GM18505 (cell line): ENCODE measurements at regions not wholly inside any gene's neighbourhood (a gene's known extent, or its start where the extent isn't known, plus 50 kb on each side); places are given as distances from the start of the nearest gene placed in this dataset.

ENCODE experiments used
- ATAC-seq: cut with Tn5 transposase; IDR thresholded peaks from one replicate; pipeline ENCODE4 v1.9.1; 2021; ENCODE audit not compliant: unreplicated experiment
- POLR2A ChIP-seq: IDR thresholded peaks from 4 replicates; pipeline ENCODE4 v1.6.1; 2011; ENCODE audit warnings: borderline replicate concordance; ENCODE audit not compliant: insufficient read depth, insufficient read length; ENCODE audit errors: extremely low read depth

DNA sequence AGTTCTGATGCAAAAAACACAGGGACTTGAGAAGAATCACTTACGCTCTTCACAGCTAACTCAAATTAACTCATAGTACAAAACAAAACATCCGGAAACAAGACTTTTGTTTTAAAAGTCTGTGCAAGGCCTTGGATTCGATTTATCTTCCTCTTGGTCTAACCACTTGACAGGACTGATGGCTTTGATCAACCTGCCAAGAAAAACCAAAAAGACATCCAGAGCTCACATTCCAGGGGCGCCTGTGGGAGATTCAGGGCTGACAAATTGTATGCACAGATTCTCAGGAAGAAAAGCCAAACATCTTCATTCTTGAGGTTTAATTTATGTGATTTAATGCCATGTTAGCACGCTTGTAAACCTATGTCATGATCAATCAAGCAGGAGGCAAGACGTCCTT is 129.1 kb upstream of the TMCC3 start:
- ATAC-seq: no peak
- no peak for TF ChIP-seq POLR2A

DNA sequence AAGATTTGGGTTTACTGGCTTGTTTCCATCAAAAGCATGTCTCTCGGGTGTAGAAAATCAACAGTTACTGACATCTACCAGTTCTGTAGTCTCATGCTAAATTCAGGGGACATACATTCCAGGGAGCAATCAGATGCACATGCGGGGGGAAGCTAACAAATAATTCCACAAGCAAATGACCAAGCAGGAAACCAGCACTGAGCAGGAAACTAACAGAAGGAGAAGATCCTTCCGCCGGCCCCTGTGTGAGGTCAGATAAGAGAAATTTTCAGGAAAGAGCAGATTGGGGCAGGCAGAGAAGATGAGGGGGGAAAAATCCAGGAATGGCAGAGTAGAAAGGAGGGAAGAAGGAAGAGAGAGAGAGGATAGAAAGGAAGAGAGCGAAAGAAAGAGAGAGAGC is 127.6 kb upstream of the TMCC3 start:
- ATAC-seq: no peak

DNA sequence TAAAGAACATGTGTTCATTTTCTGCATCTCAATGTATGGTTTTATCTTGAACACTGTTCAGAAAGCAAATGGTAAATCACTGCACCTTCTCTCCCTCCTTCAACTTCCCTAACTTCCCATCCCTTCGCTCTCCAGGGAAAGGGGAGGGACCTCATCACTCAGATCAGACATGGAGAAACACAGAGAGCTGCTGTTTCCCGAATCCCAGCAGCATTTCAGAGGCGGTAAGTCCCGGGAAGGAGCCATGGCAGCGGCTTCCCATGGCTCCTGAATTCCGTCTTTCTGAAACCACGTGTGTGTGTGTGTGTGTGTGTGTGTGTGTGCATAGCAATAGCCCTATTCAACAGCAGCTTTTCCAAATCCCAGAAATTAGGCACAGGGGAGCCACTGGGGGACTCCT is 125.4 kb upstream of the TMCC3 start:
- no peak for TF ChIP-seq POLR2A

More for the DNA sequence above, 127.6 kb upstream of the TMCC3 start:
- no peak for TF ChIP-seq POLR2A

DNA sequence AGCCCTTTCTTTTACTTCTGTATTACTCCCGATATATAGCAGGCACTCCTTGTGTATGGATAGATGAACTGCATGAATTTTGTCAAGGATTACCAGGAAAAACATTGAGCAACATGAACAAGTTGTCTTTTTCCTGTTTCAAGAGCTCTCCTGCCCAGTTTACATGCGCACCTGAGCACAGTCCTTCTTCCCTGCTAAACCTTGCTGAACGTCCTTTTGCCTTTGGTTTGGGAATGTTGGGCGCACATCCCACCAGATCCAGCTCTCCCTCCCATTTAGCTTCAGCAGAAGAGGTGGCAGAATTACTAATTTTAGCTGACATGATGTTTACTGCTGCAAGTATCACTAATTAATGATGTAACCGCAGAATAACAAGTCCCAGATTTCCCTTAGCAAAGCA is 121.4 kb upstream of the TMCC3 start:
- no peak for TF ChIP-seq POLR2A
- no peak for ATAC-seq

More for the DNA sequence above, 125.4 kb upstream of the TMCC3 start:
- no peak for ATAC-seq

DNA sequence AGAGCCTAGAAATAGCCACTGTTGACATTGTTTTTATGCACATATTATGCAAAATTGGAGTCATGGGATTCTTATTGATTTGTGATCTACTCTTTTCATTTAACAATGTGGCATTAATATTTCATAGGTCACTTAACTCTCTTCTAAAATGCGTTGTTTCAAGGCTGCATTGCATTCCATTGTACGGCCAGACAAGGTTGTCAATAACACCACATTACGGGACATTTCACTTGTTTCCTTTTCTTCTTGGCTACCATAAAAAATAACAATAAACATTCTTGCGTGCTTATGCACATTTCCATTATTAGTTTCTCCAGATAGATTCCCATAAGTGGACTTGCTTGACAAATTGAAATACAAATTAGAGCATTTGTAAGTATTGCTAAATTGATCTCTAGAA is 120.8 kb upstream of the TMCC3 start:
- TF ChIP-seq POLR2A: no peak
- ATAC-seq: no peak

DNA sequence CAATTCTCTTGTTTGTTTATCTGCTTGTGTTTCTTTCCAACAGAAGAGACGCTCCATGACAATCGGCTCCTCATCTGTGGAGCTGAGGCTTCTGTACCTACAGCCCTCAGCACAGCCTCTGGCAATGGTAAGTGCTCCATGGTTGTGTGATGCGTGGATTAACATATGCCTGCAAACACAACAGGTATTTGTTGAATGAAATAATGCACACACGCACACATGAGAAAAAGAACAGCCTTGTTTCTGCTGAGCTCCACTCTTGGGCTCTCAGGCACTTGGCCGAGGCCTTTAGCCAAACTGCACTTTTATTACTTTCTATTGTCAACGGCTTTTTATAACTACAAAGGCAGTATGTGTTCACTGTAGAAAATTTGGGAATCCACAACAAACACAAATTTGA is 120.4 kb upstream of the TMCC3 start:
- no peak for TF ChIP-seq POLR2A
- no peak for ATAC-seq

DNA sequence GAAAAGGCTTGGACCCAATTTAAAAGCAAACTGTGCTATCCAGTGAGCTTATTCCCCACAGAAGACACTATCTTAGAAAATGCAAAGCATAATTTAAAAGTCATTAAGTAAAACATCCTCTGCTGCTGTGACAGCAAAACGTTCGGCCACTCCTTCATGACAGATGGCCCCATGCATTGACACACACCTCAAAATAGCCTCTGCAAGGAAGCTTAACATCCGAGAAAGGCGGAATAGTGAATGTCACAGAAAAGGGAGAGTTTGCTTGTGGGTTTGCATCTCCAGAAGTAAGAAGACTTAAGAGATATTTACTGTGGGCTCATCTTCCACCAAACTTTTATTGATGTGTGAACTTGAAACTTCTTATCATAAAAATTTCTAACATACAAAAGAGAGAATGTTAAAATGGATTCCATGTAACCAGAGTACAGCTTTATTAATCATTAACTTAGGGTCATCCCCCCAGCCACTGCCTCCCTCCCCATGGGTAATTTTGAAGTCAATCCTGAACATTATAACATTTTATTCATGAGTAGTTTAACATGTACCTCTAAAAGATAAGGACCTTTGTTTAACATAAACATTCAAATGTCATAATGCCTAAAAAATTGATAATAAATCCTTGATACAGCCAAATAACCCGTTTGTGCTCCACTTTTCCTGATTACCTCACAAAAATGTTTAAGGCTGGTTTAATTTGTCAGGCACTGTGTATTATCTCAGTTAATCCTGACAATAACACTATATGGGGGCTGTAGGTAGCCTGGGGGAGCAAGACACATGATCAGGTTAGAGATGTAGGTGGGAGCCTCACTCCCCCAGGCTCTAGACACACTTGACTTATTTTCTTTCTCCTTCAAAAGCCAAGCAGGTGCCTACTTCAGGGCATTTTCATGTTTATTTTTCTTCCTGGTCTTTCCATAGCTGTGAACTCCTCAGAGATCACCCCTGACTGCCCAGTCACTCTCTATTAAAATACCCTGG is 119.7 kb upstream of the TMCC3 start:
- no peak for TF ChIP-seq POLR2A
- peak; percentile 33 for ATAC-seq

DNA sequence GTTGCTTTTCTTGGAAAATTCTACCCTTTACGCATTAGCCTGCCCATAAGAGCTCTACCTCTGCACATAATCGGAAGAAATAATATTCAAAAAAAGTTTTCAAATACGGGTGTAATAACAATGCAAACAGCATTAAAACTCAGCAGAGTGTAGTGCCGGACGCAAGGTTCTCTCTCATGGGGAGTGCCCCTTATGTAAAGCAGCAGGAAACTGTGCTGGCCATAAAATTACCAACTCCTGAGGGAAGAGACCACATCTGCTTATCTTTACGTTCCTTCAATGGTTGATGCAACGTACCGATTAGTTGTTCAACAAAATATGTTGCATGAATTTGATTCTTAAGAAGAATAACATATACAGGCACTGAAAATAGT is 118.7 kb upstream of the TMCC3 start:
- peak; percentile 60 for ATAC-seq
- TF ChIP-seq POLR2A: peak; percentile 34

DNA sequence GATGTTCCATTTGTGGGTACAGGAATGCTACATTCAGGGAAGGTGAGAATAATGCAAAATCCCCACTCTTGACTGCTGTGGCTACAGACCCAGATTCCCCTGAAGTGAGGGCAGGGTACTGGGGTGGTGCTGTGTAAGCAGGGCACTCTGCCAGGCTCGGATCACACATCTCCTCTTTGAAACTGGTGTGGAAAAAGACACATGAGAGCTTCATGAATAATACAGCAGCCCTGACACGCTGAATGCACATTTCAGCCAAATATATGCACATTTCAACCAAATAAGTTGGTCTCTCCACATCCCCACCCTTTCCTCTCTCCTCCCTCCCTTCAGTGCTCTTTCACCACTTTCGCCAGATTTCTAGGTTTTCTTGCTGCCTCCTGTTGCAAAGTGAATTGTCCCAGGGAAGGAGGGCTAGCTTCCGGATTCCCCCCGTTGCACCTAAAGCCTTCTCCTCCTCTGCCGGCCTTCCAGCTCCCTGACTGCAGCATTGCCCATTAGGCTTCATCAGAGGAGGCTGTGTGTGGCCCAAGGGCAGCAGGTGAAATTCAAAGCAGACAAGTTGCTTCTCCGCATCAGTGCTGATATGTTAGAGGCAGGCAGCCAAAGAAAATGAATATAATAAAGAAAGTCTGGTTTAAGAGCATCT is 118.2 kb upstream of the TMCC3 start:
- peak; percentile 50 for ATAC-seq
- TF ChIP-seq POLR2A: peak; percentile 25

DNA sequence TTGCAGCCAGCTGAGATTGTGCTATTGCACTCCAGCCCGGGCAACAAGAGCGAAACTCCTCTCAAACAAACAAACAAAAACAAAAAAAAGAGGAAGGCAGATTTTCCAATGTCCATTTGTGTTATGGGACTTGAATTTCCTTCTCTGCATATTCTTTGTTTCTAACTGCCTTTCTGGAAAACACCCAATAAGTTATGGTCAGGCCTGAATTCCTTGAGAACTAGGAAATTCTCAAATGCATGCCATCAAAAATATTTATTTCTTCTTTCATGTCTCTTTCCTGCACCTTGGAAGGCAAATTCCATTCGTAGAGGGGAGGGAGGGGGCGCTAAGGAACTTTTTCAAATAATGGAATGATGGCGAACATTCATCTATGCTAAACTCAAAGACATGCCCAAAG is 117.6 kb upstream of the TMCC3 start:
- TF ChIP-seq POLR2A: no peak

DNA sequence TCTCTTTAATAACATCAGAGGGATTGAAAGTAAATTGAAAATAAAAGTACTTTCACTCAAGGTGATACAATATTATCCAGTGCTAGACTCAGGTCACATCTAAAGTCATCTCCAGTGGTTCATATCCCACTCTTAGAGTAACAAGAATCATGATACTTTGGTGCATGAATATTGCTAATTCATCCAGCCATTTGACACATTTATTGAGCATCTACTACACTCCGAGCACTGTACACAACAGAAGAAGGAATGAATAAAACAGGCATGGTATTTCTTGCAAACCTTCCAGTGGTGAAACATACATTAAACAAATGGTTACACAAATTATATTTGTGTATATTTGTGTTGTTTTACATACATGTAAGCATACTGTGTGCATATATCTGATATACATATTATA is 116.0 kb upstream of the TMCC3 start:
- no peak for TF ChIP-seq POLR2A
- no peak for ATAC-seq

More for the DNA sequence above, 117.6 kb upstream of the TMCC3 start:
- no peak for ATAC-seq

DNA sequence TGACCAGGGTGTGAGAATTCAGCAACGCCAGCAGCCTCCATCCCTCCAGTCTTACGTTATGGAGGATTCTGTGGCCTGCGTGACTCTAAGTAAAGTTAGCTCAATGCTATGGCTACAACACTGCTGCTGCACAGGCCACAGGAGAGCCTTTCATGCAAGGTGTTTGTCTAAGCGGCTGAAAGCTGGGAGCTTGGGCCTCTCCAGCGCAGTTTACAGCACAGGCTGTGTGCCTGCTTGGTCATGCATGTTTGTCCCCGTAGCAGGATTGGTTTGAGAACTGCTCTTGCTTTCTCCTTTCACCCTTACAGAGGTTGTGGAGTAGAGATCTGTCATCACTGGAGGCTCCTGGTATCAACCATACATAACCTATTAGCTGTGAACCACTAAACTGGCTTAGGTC is 113.1 kb upstream of the TMCC3 start:
- TF ChIP-seq POLR2A: no peak
- no peak for ATAC-seq

DNA sequence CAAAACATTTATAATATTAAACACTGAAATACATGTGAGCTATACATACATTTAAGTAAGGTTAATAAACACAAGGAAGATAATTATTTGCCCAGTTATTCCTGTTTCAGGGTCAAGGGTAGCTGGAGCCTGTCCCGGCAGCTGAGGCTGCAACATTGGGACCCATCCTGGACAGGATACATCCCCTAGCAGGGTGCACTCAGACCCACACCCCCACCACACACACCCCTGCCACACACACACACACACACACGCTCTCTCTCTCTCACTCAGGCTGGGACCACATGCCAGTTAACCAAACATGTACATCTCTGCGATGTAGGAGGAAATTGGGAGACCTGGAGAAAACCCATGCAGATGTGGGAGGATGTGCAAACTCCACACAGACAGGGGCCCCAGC is 112.6 kb upstream of the TMCC3 start:
- ATAC-seq: no peak
- no peak for TF ChIP-seq POLR2A
